HepG2 (cell line): ENCODE measurements at regions not wholly inside any gene's neighbourhood (a gene's known extent, or its start where the extent isn't known, plus 50 kb on each side); places are given as distances from the start of the nearest gene placed in this dataset.

ENCODE experiments used
- ATAC-seq: fragments of 200-7000 bp; cut with Tn5 transposase; 3 replicates; pipeline ENCODE4 v1.9.1; 2020; ENCODE audit warnings: mild to moderate bottlenecking, moderate library complexity
- BruUV-seq: library from RNA; stranded (reverse); fragments of 400-500 nt; replicated peaks from 2 replicates; lab custom pipeline; 2021; lab: Mats Ljungman, UMichigan
- CTCF ChIA-PET: fragments of 300-600 bp; formaldehyde crosslinking; extraction: SDS; loops from one replicate; lab custom pipeline; 2021; ENCODE audit warnings: low total read pairs, inconsistent platforms, low intra/inter-chr PET ratio; lab: Yijun Ruan, JAX
- POLR2A ChIA-PET: fragments of 350-600 bp; sonication (Branson Sonifier 250); formaldehyde crosslinking; loops from one replicate; lab custom pipeline; 2020; ENCODE audit warnings: antibody characterized with exemption, inconsistent platforms; lab: Yijun Ruan, JAX
- DNase-seq: peaks from one replicate; pipeline ENCODE4 v3.0.0-alpha.2; 2015; ENCODE audit warnings: low spot score
- FAIRE-seq: peaks from 3 replicates; lab custom pipeline; 2011; peaks lifted over from hg19 to GRCh38; lab: Jason Lieb, UNC
- H2AFZ ChIP-seq: one replicate; pipeline ENCODE4 v1.6.1; 2011; ENCODE audit warnings: low read length, inconsistent platforms
- H3K27ac ChIP-seq: fragments of 300-600 bp; 3 replicates; pipeline ENCODE4 v1.8.0; 2011; ENCODE audit warnings: mixed run types, mild to moderate bottlenecking, mixed read lengths, low read length, inconsistent platforms; ENCODE audit not compliant: insufficient read depth; ENCODE audit errors: extremely low read length
- H3K27me3 ChIP-seq, 2 experiments: fragments of 200-600 bp in 1 of 2; 2 replicates in 1 of 2; 3 replicates in 1 of 2; pipeline versions ENCODE4 v1.6.0 to v1.8.0; 2011; ENCODE audit warnings: low read length in 2 of 2, mild to moderate bottlenecking in 2 of 2, moderate library complexity in 2 of 2, inconsistent platforms in 1 of 2; ENCODE audit not compliant: insufficient read depth in 2 of 2, control insufficient read depth in 1 of 2
- H3K36me3 ChIP-seq, 2 experiments: fragments of 200-600 bp in 1 of 2; replicated peaks in 1 of 2; 2 replicates in 1 of 2; 3 replicates in 1 of 2; pipeline versions ENCODE4 v1.5.1 to v1.8.0; 2011; ENCODE audit warnings: low read length in 2 of 2, inconsistent platforms in 1 of 2; ENCODE audit not compliant: insufficient read depth in 2 of 2, control insufficient read depth in 1 of 2
- H3K4me1 ChIP-seq: 2 replicates; pipeline ENCODE4 v1.5.1; 2012; ENCODE audit warnings: low read length, inconsistent platforms; ENCODE audit not compliant: insufficient read depth
- H3K4me2 ChIP-seq: 2 replicates; pipeline ENCODE4 v1.6.0; 2011; ENCODE audit warnings: low read depth, low read length, inconsistent platforms
- H3K4me3 ChIP-seq, 3 experiments: fragments of 200-600 bp in 1 of 3; sonication (generic), shearing (Covaris generic) in 1 of 3; replicated peaks in 1 of 3; 2 replicates each; pipeline ENCODE4 v1.5.1; 2011 to 2016; ENCODE audit warnings: low read length in 3 of 3, inconsistent platforms in 2 of 3, low read depth in 2 of 3, mild to moderate bottlenecking in 2 of 3, control low read depth in 1 of 3, mixed read lengths in 1 of 3; ENCODE audit not compliant: insufficient read depth in 1 of 3
- H3K79me2 ChIP-seq: one replicate; pipeline ENCODE4 v1.6.1; 2011; ENCODE audit warnings: low read length, inconsistent platforms; ENCODE audit not compliant: insufficient read depth
- H3K9ac ChIP-seq: 2 replicates; pipeline ENCODE4 v1.6.0; 2011; ENCODE audit warnings: mild to moderate bottlenecking, low read depth, low read length, inconsistent platforms; ENCODE audit not compliant: insufficient read depth
- H3K9me3 ChIP-seq: 2 replicates; pipeline ENCODE4 v1.5.1; 2012; ENCODE audit warnings: mild to moderate bottlenecking, low read length
- H4K20me1 ChIP-seq: 2 replicates; pipeline ENCODE4 v1.6.0; 2011; ENCODE audit warnings: inconsistent platforms, mild to moderate bottlenecking, low read length, moderate library complexity; ENCODE audit not compliant: insufficient read depth
- CC2D1A ChIP-seq: sonication (generic); formaldehyde crosslinking; IDR thresholded peaks from 2 replicates; pipeline ENCODE4 v1.8.1; 2023; ENCODE audit warnings: mild to moderate bottlenecking, missing genetic modification reagents
- CHCHD3 ChIP-seq: sonication (generic); formaldehyde crosslinking; IDR thresholded peaks from 2 replicates; pipeline ENCODE4 v1.8.0; 2022; ENCODE audit warnings: mild to moderate bottlenecking, missing genetic modification reagents, moderate library complexity
- FOXA3 ChIP-seq: IDR thresholded peaks from 2 replicates; pipeline ENCODE4 v1.6.1; 2016; ENCODE audit warnings: missing genetic modification reagents, missing compliant biosample characterization
- RELA ChIP-seq: sonication (generic); formaldehyde crosslinking; IDR thresholded peaks from 2 replicates; pipeline ENCODE4 v1.4.0; 2020; ENCODE audit warnings: missing genetic modification reagents
- ZBTB42 ChIP-seq: sonication (generic); formaldehyde crosslinking; IDR thresholded peaks from 2 replicates; pipeline ENCODE4 v1.5.0; 2020; ENCODE audit warnings: mild to moderate bottlenecking, missing genetic modification reagents
- ZNF839 ChIP-seq: sonication (generic); formaldehyde crosslinking; IDR thresholded peaks from 2 replicates; pipeline ENCODE4 v1.4.0; 2020; ENCODE audit warnings: missing genetic modification reagents, mild to moderate bottlenecking, borderline replicate concordance
- WGBS: methylation state at CpG from one replicate; pipeline ENCODE4 v1.1.6; 2017; ENCODE audit warnings: low lambda C conversion rate; 5-methylcytosine and 5-hydroxymethylcytosine counted together
- in situ Hi-C: cut with HindIII; loops from 2 replicates; pipeline ENCODE4 v1.10.0; 2017; ENCODE audit warnings: low pct_unique_long_range_greater_than_20kb; ENCODE audit not compliant: extremely low pct_ligation_motif_present
- intact Hi-C: fragments of 100-400 bp; cut with micrococcal nuclease; formaldehyde crosslinking; loops from one replicate; pipeline ENCODE4 v1.10.0; 2022; ENCODE audit not compliant: unreplicated experiment
- TF ChIP-seq, protein P1 (sequence below): sonication (generic); formaldehyde crosslinking; IDR thresholded peaks from 2 replicates; pipeline ENCODE4 v1.5.1; 2020; ENCODE audit warnings: mild to moderate bottlenecking, missing genetic modification reagents, borderline replicate concordance
- TF ChIP-seq, protein P2 (sequence below): sonication (generic); formaldehyde crosslinking; IDR thresholded peaks from 2 replicates; pipeline ENCODE4 v1.5.0; 2020; ENCODE audit warnings: mild to moderate bottlenecking, missing genetic modification reagents, borderline replicate concordance

DNA sequence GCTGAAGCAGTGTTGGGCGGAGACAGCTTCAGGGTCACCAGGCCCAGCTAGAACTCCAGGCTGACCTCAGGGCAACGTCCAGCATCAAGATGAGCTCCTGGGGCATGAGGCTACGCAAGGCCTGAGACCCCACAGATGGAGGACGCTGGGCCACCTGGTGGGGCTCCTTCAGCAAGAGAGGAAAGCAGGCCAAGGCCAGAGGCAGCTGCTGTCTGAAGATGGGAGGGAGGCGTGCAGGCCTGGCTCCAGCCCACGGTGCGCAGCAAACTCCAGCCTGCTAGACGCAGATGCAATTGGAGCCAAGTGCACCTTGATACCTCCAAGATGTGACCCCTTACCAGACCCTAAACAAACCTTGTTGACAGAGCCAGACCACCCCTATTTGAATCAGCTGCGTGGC lies 220.9 kb upstream of the RREB1 start:
- no peak overlapping the region for H2AFZ ChIP-seq

More for the DNA sequence above, 220.9 kb upstream of the RREB1 start:
- Histone ChIP-seq H3K79me2 (no peaks in the 10 kb centered on the region), H3K27ac (no peak overlapping the region), H3K4me1 (peaks cover 18% of the 10 kb centered on the region), H3K9ac (no peak overlapping the region), H3K4me2 (no peak overlapping the region), H4K20me1 (no peaks in the 10 kb centered on the region), H3K27me3 (0 out of 5 replicates have a peak, but pooled peaks cover 0 to 6% of the 10 kb centered on the region in 2 experiments), H3K4me3 (no peak overlapping the region), H3K36me3 (no peaks in the 10 kb centered on the region), H3K9me3 (no peaks in the 10 kb centered on the region)
- intact Hi-C loops (no loop called here), in situ Hi-C loops (no loop called here)
- ChIA-PET POLR2A (no interaction called here), CTCF (no interaction called here)
- no TSS peak for BruUV-seq
- TF ChIP-seq ZNF839 (CRISPR knock-in tag) (no peak), CHCHD3 (CRISPR knock-in tag) (no peak), CC2D1A (no peak), ZBTB42 (CRISPR knock-in tag) (no peak), RELA (CRISPR knock-in tag) (no peak), FOXA3 (CRISPR knock-in tag) (no peak)
- TF ChIP-seq, protein P1, sequence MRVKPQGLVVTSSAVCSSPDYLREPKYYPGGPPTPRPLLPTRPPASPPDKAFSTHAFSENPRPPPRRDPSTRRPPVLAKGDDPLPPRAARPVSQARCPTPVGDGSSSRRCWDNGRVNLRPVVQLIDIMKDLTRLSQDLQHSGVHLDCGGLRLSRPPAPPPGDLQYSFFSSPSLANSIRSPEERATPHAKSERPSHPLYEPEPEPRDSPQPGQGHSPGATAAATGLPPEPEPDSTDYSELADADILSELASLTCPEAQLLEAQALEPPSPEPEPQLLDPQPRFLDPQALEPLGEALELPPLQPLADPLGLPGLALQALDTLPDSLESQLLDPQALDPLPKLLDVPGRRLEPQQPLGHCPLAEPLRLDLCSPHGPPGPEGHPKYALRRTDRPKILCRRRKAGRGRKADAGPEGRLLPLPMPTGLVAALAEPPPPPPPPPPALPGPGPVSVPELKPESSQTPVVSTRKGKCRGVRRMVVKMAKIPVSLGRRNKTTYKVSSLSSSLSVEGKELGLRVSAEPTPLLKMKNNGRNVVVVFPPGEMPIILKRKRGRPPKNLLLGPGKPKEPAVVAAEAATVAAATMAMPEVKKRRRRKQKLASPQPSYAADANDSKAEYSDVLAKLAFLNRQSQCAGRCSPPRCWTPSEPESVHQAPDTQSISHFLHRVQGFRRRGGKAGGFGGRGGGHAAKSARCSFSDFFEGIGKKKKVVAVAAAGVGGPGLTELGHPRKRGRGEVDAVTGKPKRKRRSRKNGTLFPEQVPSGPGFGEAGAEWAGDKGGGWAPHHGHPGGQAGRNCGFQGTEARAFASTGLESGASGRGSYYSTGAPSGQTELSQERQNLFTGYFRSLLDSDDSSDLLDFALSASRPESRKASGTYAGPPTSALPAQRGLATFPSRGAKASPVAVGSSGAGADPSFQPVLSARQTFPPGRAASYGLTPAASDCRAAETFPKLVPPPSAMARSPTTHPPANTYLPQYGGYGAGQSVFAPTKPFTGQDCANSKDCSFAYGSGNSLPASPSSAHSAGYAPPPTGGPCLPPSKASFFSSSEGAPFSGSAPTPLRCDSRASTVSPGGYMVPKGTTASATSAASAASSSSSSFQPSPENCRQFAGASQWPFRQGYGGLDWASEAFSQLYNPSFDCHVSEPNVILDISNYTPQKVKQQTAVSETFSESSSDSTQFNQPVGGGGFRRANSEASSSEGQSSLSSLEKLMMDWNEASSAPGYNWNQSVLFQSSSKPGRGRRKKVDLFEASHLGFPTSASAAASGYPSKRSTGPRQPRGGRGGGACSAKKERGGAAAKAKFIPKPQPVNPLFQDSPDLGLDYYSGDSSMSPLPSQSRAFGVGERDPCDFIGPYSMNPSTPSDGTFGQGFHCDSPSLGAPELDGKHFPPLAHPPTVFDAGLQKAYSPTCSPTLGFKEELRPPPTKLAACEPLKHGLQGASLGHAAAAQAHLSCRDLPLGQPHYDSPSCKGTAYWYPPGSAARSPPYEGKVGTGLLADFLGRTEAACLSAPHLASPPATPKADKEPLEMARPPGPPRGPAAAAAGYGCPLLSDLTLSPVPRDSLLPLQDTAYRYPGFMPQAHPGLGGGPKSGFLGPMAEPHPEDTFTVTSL (CRISPR knock-in tag) = no peak
- TF ChIP-seq, protein P2, sequence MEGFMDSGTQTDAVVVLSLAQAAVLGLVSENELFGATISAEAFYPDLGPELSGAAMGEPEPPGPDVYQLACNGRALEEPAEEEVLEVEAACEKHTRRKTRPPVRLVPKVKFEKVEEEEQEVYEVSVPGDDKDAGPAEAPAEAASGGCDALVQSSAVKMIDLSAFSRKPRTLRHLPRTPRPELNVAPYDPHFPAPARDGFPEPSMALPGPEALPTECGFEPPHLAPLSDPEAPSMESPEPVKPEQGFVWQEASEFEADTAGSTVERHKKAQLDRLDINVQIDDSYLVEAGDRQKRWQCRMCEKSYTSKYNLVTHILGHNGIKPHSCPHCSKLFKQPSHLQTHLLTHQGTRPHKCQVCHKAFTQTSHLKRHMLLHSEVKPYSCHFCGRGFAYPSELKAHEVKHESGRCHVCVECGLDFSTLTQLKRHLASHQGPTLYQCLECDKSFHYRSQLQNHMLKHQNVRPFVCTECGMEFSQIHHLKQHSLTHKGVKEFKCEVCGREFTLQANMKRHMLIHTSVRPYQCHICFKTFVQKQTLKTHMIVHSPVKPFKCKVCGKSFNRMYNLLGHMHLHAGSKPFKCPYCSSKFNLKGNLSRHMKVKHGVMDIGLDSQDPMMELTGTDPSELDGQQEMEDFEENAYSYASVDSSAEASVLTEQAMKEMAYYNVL (CRISPR knock-in tag) = no peak
- 64% methylated on average over 9 of the region's 9 CpGs for WGBS
- DNase-seq (no peak), FAIRE-seq (no peak), ATAC-seq (no peak; the same call in 2 of the 3 replicates)
